Stimulated activated CD4-positive, alpha-beta T cell treated with anti-CD3 and anti-CD28 coated beads, Interleukin-15, amount 100 ng/mL, for 24 hours (primary cell): ENCODE measurements at regions not wholly inside any gene's neighbourhood (a gene's known extent, or its start where the extent isn't known, plus 50 kb on each side); places are given as distances from the start of the nearest gene placed in this dataset.

Experiments
- DNase-seq: peaks from one replicate; pipeline ENCODE4 v3.0.0-alpha.2; 2020

GRCh38 chr10:84076540-84077195 lies 62.6 kb upstream of the GHITM start:
- no peak for DNase-seq

DNA sequence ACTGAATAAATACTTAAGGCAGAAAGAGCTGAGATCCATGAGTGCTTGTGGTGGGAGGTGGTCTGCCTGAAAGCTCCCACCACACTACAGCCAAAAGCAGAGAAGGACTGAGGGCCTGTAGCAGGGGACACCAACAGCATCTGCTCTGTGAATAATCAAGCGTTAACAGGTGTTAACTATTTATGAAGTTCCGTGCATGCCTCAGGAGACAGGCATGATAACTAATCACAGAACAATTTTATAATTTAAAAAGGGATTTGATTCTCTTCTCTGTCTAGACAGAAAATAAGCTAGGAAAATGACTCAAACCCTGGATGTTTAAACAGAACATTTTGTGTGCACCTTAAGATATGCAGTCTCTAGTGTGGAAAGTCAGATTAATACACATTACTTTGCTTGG lies 61.5 kb upstream of the GHITM start:
- no peak for DNase-seq

DNA sequence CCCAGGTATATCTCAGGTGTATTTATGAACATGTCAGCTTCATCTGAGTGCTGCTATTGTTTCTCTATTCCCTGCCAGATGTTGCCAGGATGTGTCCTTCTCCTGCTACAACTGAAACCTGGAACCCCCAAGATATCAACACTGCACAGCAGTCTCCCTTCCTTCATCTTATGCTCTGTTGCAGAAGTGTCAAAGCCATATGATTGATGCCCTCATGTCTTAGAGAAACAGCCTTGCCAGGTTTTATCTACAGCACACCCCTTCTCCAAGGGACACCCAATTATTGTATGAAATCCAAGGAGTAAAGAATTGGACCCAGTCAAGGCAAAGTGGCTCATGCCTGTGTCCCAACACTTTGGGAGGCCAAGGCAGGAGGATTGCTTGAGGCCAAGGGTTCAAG lies 60.5 kb upstream of the GHITM start:
- no peak for DNase-seq

DNA sequence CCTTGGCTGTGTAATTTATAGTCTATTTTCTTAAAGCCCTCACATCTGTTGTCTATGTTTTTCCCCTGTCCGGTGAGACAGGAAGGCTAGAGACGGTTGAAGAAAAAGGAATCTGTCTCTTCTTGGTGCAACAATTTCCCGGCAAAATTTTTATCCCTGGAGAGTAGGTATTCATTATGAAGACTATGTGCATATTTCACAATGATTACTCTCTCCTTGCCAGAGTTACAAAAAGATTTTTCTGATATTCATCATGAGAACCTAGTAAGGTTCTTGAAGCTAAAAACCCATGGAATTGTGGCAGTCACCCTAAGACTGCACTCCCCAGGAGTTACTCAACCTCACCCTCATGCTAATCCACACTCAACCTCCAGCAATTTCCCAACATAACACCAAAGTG lies 55.0 kb upstream of the GHITM start:
- DNase-seq, result no peak

DNA sequence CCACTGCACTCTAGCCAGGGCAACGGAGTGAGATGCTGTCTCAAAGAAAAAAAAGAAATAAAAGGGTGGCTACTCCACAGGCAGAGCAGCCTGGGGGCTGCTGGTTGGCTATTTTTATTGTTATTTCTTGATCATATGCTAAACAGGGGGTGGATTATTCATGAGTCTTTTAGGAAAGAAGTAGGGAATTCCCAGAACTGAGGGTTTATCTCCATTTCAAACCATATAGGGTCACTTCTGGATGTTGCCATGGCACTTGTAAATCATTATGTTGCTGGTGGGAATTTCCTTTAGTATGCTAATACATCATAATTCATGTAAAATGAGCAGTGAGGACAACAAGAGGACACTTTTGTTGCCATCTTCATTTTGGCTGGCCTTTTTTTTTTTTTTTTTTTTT lies 52.1 kb upstream of the GHITM start:
- no peak for DNase-seq

- DNase-seq, result no peak
Measured at GRCh38 chr10:84088626-84089025, 50.7 kb upstream of the GHITM start.

DNA sequence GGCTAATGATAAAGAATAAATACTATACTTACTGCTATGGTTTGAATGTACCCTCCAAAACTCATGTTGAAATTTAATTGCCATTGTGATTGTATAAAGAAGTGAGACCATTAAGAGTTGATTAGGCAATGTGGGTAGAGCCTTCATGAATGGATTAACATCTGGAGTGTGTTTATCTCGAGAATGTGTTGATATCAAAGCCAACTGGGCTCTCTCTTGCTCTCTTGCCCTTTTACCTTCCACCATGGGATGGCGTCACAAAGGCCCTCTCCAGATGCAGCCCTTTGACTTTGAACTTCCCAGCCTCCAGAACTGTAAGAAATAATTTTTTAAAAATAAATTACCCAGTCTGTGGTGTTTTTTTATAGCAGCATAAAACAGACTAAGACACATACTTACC lies 50.1 kb upstream of the GHITM start:
- no peak for DNase-seq
